GM23248 (cell line): ENCODE measurements at regions not wholly inside any gene's neighbourhood (a gene's known extent, or its start where the extent isn't known, plus 50 kb on each side); places are given as distances from the start of the nearest gene placed in this dataset.

ENCODE experiments used
- EZH2 ChIP-seq: fragments of 200-600 bp; sonication (generic); IDR thresholded peaks from 2 replicates; pipeline ENCODE4 v1.6.1; 2018; ENCODE audit warnings: antibody characterized with exemption, mild to moderate bottlenecking; ENCODE audit not compliant: insufficient read depth, poor library complexity, severe bottlenecking
- EZH2phosphoT487 ChIP-seq: fragments of 200-600 bp; sonication (generic); IDR thresholded peaks from 2 replicates; pipeline ENCODE4 v1.6.1; 2018; ENCODE audit warnings: antibody characterized with exemption, moderate library complexity, mild to moderate bottlenecking, low read depth; ENCODE audit not compliant: insufficient read depth

GRCh38 chr11:130744794-130745193, 171.5 kb downstream of the SNX19 start:
- TF ChIP-seq EZH2phosphoT487 = no peak
- no peak for TF ChIP-seq EZH2
